Myocyte (in vitro differentiated cells): ENCODE measurements at regions not wholly inside any gene's neighbourhood (a gene's known extent, or its start where the extent isn't known, plus 50 kb on each side); places are given as distances from the start of the nearest gene placed in this dataset.
"Not testable (repeated sequence)": the region's sequence is repeated elsewhere in the genome, so short reads cannot be mapped to it uniquely, and the experiment has no call there.

ENCODE experiments used
- DNase-seq: peaks from one replicate; pipeline ENCODE4 v3.0.0-alpha.2; 2012; ENCODE audit warnings: low read depth

DNA sequence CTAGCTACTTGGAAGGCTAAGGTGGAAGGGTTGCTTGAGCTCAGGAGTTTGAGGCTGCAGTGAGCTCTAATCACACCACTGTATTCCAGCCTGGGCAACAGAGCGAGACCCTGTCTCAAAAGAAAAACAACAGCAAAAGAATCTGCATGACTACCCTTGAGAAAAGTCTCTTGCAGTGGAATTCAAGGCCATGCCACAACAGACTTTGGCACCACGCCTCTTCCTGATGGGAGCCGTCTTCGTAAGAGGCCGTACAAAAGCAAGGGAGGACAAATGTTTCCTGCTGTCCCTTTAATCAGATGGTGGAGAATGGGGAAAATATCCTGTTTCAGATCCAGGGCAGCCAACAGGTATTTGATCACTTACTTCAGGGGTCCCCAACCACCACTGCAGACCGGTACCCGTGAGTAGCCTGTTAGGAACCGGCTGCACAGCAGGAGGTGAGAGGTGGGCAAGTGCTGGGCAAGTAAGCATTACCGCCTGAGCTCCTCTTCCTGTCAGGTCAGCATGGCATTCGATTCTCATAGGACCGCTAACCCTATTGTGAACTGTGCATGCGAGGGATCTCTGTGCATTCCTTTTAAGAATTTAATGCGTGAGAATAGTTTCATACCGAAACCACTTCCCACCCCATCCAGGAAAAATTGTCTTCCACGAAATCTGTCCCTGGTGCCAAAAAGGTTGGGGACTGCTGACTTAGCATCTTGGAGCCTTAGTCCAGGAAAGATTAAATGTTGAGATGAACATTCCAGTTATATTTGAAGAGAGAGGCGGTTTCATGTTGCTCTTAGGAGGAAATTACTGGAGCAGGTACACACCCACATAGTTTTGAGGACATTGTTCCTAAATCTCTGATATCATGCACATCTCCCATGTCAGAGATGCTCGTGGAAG, 94.4 kb upstream of the XPO1 start:
- no peak for DNase-seq

DNA sequence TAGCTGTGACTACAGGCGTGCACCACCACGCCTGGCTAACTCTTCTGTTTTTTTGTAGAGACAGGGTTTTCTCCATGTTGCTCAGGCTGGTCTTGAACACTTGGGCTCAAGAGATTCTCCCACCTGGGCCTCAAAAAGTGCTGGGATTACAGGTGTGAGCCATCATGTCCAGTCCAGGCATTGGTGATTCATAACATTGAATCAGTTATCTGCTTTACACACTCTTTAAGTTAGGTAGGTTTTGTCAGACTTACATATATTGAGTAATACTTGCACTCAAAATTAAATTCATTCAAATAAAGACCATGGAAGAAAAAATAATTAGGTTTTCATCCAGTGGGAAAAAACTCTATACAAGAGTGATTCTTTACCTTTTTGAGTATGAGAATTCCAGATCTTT, 93.2 kb upstream of the XPO1 start:
- no peak for DNase-seq

DNA sequence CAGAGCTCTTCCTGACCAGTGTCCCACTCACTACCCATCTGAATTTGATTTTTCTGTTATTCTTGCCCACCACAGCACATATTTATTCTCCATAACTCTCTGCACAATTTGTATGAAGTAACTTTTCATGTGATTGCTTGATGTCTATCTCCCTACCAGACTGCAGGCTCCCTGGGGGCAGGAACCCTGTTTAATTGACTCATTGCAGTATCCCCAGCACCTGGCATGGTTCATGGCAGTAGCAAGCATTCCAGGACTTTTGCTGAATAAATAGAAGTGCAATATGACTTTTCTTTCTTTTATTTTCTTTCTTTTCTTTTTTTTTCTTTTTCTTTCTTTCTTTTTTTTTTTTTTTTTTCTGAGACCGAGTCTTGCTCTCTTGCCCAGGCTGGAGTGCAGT, 88.7 kb upstream of the XPO1 start:
- DNase-seq, result no peak

DNA sequence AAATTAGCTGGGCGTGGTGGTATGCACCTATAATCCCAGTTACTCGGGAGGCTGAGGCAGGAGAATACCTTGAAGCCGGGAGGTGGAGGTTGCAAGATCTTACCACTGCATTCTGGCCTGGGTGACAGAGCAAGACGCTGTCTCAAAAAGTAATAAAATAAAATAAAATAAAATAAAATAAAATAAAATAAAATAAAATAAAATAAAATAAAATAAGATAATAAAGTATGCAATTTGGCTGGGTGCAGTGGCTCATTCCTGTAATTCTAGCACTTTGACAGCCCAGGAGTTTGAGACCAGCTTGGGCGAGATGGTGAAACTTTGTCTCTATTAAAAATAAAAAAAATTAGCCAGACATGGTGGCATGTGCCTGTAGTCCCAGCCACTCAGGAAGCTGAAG, 85.6 kb upstream of the XPO1 start:
- no peak for DNase-seq

GRCh38 chr2:61620244-61621159, 82.3 kb upstream of the XPO1 start:
- peak; percentile 91 for DNase-seq

- DNase-seq, result peak; percentile 57
These were observed 81.4 kb upstream of the XPO1 start for GRCh38 chr2:61619561-61619960.

GRCh38 chr2:61617610-61618009, 79.5 kb upstream of the XPO1 start:
- DNase-seq, result no peak

DNA sequence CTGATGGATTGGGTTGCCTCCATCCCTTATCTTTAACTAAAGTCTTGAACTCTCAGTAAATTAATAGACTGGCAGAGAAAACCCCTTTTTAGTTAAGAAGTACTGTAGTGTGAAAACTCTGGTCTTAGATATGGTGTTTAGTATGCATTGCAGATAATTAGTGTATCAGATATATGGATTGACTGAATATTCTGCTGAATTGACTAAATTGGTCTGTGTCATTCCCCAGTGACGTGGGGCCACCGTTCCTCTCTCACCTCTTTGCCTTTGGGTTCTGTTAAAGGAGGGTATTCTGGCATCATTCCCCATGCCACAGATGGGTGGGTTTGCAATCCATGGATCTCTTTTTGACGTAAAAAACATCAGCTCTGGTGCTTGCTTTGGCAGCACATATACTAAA, 67.1 kb upstream of the XPO1 start:
- DNase-seq, result no peak

DNA sequence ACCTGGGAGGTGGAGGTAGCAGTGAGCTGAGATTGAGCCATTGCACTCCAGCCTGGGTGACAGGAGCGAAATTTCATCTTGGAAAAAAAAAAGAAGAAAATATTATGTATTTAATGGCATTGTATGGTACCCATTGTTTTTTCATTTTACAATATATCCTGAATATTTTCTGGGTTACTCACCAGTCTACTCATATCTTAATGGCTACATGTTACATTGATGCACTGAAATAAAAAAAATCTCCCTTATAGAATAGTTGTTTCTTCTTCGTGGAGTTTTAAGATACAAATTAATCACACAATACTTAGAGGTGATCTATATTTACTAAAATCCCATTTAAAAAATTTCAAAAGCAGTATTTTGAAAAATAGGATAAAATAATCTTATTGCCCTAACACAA, 66.3 kb upstream of the XPO1 start:
- DNase-seq, result no peak

- not testable (repeated sequence) for DNase-seq
These were observed 60.5 kb upstream of the XPO1 start for GRCh38 chr2:61598515-61599156.

GRCh38 chr2:61597300-61598289, 59.4 kb upstream of the XPO1 start:
- no peak for DNase-seq

GRCh38 chr2:61594201-61594600, 56.0 kb upstream of the XPO1 start:
- DNase-seq, result not testable (repeated sequence)

DNA sequence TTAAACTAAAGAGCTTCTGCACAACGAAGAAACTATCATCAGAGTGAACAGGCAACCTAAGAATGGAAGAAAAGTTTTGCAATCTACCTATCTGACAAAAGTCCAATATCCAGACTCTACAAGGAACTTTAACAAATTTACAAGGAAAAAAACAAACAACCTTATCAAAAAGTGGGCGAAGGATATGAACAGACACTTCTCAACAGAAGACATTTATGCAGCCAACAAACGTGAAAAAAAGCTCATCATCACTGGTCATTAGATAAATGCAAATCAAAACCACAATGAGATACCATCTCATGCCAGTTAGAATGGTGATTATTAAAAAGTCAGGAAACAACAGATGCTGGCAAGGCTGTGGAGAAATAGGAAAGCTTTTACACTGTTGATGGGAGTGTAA, 55.5 kb upstream of the XPO1 start:
- DNase-seq, result not testable (repeated sequence)

DNA sequence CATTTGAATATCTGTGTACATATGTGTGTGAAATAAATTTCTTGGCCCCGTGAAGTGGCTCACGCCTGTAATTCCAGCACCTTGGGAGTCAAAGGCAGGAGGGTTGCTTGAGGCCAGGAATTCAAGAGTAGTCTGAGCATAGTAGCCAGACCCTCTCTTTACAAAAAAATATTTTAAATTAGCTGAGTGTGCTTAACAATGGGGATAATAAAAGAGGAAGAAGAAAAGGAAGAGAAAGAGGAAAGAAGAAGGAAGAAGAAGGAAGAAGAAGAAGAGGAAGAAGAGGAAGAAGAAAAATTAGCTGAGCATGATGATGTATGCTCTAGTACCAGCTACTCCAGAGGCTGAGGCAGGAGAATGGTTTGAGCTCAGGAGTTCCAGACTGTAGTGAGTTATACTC, 52.1 kb upstream of the XPO1 start:
- DNase-seq, result no peak

DNA sequence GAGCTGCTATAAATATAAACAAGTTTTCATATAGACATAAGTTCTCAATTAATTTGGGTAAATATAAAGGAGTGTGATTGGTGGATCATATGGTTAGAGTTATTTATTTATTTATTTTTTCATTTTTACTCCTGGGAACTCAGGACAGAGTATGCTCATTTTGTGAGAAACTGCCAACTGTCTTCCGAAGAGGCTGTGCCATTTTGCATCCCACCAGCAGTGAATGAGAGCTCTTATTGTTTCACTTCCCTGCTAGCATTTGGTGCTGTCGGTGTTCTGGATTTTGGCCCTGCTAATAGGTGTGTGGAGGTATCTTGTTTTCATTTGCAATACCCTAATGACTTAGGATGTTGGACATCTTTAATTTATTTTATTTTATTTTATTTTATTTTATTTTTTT, 50.4 kb upstream of the XPO1 start:
- DNase-seq, result no peak
